ENCODE measurements at regions not wholly inside any gene's neighbourhood (a gene's known extent, or its start where the extent isn't known, plus 50 kb on each side); places are given as distances from the start of the nearest gene placed in this dataset.

GRCh38 chr18:30929718-30930117 is 112.8 kb downstream of the DSC3 start:
- no peak for ATAC-seq
- H3K36me3 Mint-ChIP-seq (ENCODE audit: low read depth), result no peaks in the 10 kb centered on the region

GRCh38 chr18:30929065-30929464 is 113.5 kb downstream of the DSC3 start:
- DNase-seq (no peak), ATAC-seq (no peak)
- Mint-ChIP-seq H3K27me3 (ENCODE audit: low read depth) (no peaks in the 10 kb centered on the region), H3K4me1 (ENCODE audit: low read depth) (no peaks in the 10 kb centered on the region), H3K36me3 (ENCODE audit: low read depth) (no peaks in the 10 kb centered on the region), H3K4me3 (no peak overlapping the region), H3K9me3 (ENCODE audit: insufficient read depth) (no peaks in the 10 kb centered on the region), H3K27ac (no peak overlapping the region)
- ChIA-PET POLR2A (no interaction called here), CTCF (no interaction called here)

More at GRCh38 chr18:30929718-30930117, 112.8 kb downstream of the DSC3 start:
- no peaks in the 10 kb centered on the region for H3K27me3 Mint-ChIP-seq (ENCODE audit: low read depth)
- H3K4me3 Mint-ChIP-seq, result no peak overlapping the region
- H3K4me1 Mint-ChIP-seq (ENCODE audit: low read depth), result no peaks in the 10 kb centered on the region
- ChIA-PET CTCF (no interaction called here), POLR2A (no interaction called here)
- no peak overlapping the region for H3K27ac Mint-ChIP-seq
- no peak for DNase-seq
- H3K9me3 Mint-ChIP-seq (ENCODE audit: insufficient read depth), result no peaks in the 10 kb centered on the region

GRCh38 chr18:30927517-30928075 is 114.9 kb downstream of the DSC3 start:
- ATAC-seq (no peak), DNase-seq (no peak)
- Mint-ChIP-seq H3K27me3 (ENCODE audit: low read depth) (no peaks in the 10 kb centered on the region), H3K27ac (no peak overlapping the region), H3K4me1 (ENCODE audit: low read depth) (no peaks in the 10 kb centered on the region), H3K36me3 (ENCODE audit: low read depth) (no peaks in the 10 kb centered on the region), H3K9me3 (ENCODE audit: insufficient read depth) (no peaks in the 10 kb centered on the region), H3K4me3 (no peak overlapping the region)
- CTCF ChIA-PET, result no interaction called here
- POLR2A ChIA-PET, result no interaction called here

GRCh38 chr18:30927042-30927441 is 115.5 kb downstream of the DSC3 start:
- Mint-ChIP-seq H3K27ac (no peak overlapping the region), H3K36me3 (ENCODE audit: low read depth) (no peaks in the 10 kb centered on the region), H3K27me3 (ENCODE audit: low read depth) (no peaks in the 10 kb centered on the region), H3K4me3 (no peak overlapping the region), H3K4me1 (ENCODE audit: low read depth) (no peaks in the 10 kb centered on the region), H3K9me3 (ENCODE audit: insufficient read depth) (peaks cover 4% of the 10 kb centered on the region)
- POLR2A ChIA-PET, result no interaction called here
- DNase-seq, result no peak
- no peak for ATAC-seq
- CTCF ChIA-PET, result no interaction called here

GRCh38 chr18:30925795-30926194 is 116.7 kb downstream of the DSC3 start:
- H3K27ac Mint-ChIP-seq, result no peak overlapping the region
- ATAC-seq (no peak), DNase-seq (no peak)
- no peaks in the 10 kb centered on the region for H3K27me3 Mint-ChIP-seq (ENCODE audit: low read depth)
- H3K4me1 Mint-ChIP-seq (ENCODE audit: low read depth), result no peaks in the 10 kb centered on the region
- H3K36me3 Mint-ChIP-seq (ENCODE audit: low read depth), result no peaks in the 10 kb centered on the region
- peaks cover 4% of the 10 kb centered on the region for H3K9me3 Mint-ChIP-seq (ENCODE audit: insufficient read depth)
- ChIA-PET CTCF (no interaction called here), POLR2A (no interaction called here)
- H3K4me3 Mint-ChIP-seq, result no peak overlapping the region

- CTCF ChIA-PET, result no interaction called here
- DNase-seq, result no peak
- Mint-ChIP-seq H3K27me3 (ENCODE audit: low read depth) (no peaks in the 10 kb centered on the region), H3K4me1 (ENCODE audit: low read depth) (no peaks in the 10 kb centered on the region), H3K36me3 (ENCODE audit: low read depth) (no peaks in the 10 kb centered on the region), H3K27ac (no peak overlapping the region), H3K9me3 (ENCODE audit: insufficient read depth) (peaks cover 4% of the 10 kb centered on the region), H3K4me3 (no peak overlapping the region)
- POLR2A ChIA-PET, result no interaction called here
- ATAC-seq, result no peak
Measured at GRCh38 chr18:30920757-30921156, 121.8 kb downstream of the DSC3 start.

GRCh38 chr18:30920351-30920750 is 122.2 kb downstream of the DSC3 start:
- no peaks in the 10 kb centered on the region for H3K4me1 Mint-ChIP-seq (ENCODE audit: low read depth)

GRCh38 chr18:30917651-30918050 is 124.9 kb downstream of the DSC3 start:
- Mint-ChIP-seq H3K4me1 (ENCODE audit: low read depth) (no peaks in the 10 kb centered on the region), H3K27me3 (ENCODE audit: low read depth) (no peaks in the 10 kb centered on the region), H3K9me3 (ENCODE audit: insufficient read depth) (peaks cover 4% of the 10 kb centered on the region), H3K4me3 (no peak overlapping the region), H3K27ac (no peak overlapping the region), H3K36me3 (ENCODE audit: low read depth) (no peaks in the 10 kb centered on the region)
- ChIA-PET POLR2A (no interaction called here), CTCF (no interaction called here)
- no peak for DNase-seq
- no peak for ATAC-seq

More at GRCh38 chr18:30920351-30920750, 122.2 kb downstream of the DSC3 start:
- Mint-ChIP-seq H3K27me3 (ENCODE audit: low read depth) (no peaks in the 10 kb centered on the region), H3K4me3 (no peak overlapping the region), H3K36me3 (ENCODE audit: low read depth) (no peaks in the 10 kb centered on the region), H3K9me3 (ENCODE audit: insufficient read depth) (peaks cover 4% of the 10 kb centered on the region), H3K27ac (no peak overlapping the region)
- ATAC-seq (no peak), DNase-seq (no peak)
- ChIA-PET POLR2A (no interaction called here), CTCF (no interaction called here)

- ChIA-PET CTCF (no interaction called here), POLR2A (no interaction called here)
- Mint-ChIP-seq H3K4me3 (no peak overlapping the region), H3K27ac (no peak overlapping the region), H3K36me3 (ENCODE audit: low read depth) (no peaks in the 10 kb centered on the region), H3K9me3 (ENCODE audit: insufficient read depth) (peaks cover 1% of the 10 kb centered on the region), H3K4me1 (ENCODE audit: low read depth) (no peaks in the 10 kb centered on the region), H3K27me3 (ENCODE audit: low read depth) (no peaks in the 10 kb centered on the region)
- DNase-seq (no peak), ATAC-seq (no peak)
Measured at GRCh38 chr18:30915336-30915988, 127.1 kb downstream of the DSC3 start.

GRCh38 chr18:30908381-30908780 is 134.2 kb downstream of the DSC3 start:
- ChIA-PET CTCF (no interaction called here), POLR2A (no interaction called here)
- DNase-seq (no peak), ATAC-seq (no peak)
- Mint-ChIP-seq H3K27me3 (ENCODE audit: low read depth) (no peaks in the 10 kb centered on the region), H3K27ac (no peak overlapping the region), H3K9me3 (ENCODE audit: insufficient read depth) (peaks cover 8% of the 10 kb centered on the region), H3K4me3 (no peak overlapping the region), H3K36me3 (ENCODE audit: low read depth) (no peaks in the 10 kb centered on the region), H3K4me1 (ENCODE audit: low read depth) (no peaks in the 10 kb centered on the region)

GRCh38 chr18:30903566-30903965 is 139.0 kb downstream of the DSC3 start:
- Mint-ChIP-seq H3K4me1 (ENCODE audit: low read depth) (no peaks in the 10 kb centered on the region), H3K27ac (no peak overlapping the region), H3K27me3 (ENCODE audit: low read depth) (no peaks in the 10 kb centered on the region), H3K9me3 (ENCODE audit: insufficient read depth) (peaks cover 4% of the 10 kb centered on the region), H3K4me3 (no peak overlapping the region), H3K36me3 (ENCODE audit: low read depth) (no peaks in the 10 kb centered on the region)
- CTCF ChIA-PET, result no interaction called here
- POLR2A ChIA-PET, result no interaction called here
- DNase-seq, result no peak
- ATAC-seq, result no peak

GRCh38 chr18:30889519-30890301 is 152.8 kb downstream of the DSC3 start:
- CTCF ChIA-PET, result no interaction called here

More at GRCh38 chr18:30889519-30890301, 152.8 kb downstream of the DSC3 start:
- H3K36me3 Mint-ChIP-seq (ENCODE audit: low read depth), result no peaks in the 10 kb centered on the region
- H3K27me3 Mint-ChIP-seq (ENCODE audit: low read depth), result no peaks in the 10 kb centered on the region
- ATAC-seq (no peak), DNase-seq (no peak)
- POLR2A ChIA-PET, result no interaction called here
- no peaks in the 10 kb centered on the region for H3K4me1 Mint-ChIP-seq (ENCODE audit: low read depth)
- no peak overlapping the region for H3K4me3 Mint-ChIP-seq
- H3K9me3 Mint-ChIP-seq (ENCODE audit: insufficient read depth), result peaks cover 5% of the 10 kb centered on the region
- H3K27ac Mint-ChIP-seq, result no peak overlapping the region

Data from activated CD8-positive, alpha-beta T cell treated with anti-CD3 and anti-CD28 coated beads, Interleukin-2, amount 10 ng/mL, durations not matched to agents 7 days and 5 days (primary cell).